HCT116 (cell line): ENCODE measurements at regions not wholly inside any gene's neighbourhood (a gene's known extent, or its start where the extent isn't known, plus 50 kb on each side); places are given as distances from the start of the nearest gene placed in this dataset.

Experiments
- ATAC-seq: fragments of 200-7000 bp; cut with Tn5 transposase; 2 replicates; pipeline ENCODE4 v1.9.1; 2020; ENCODE audit warnings: mild to moderate bottlenecking, moderate library complexity
- BruUV-seq: library from RNA; stranded (reverse); fragments of 400-500 nt; replicated peaks from 2 replicates; lab custom pipeline; 2021; lab: Mats Ljungman, UMichigan
- CTCF ChIA-PET: fragments of 300-600 bp; sonication (Branson Sonifier 250); formaldehyde crosslinking; loops from one replicate; lab custom pipeline; 2021; ENCODE audit warnings: antibody characterized with exemption; lab: Charles Lee
- POLR2A ChIA-PET: fragments of 300-600, 350-600 bp; sonication (Branson Sonifier 250); formaldehyde crosslinking; loops from one replicate; lab custom pipeline; 2021; ENCODE audit warnings: antibody characterized with exemption; lab: Charles Lee
- RAD21 ChIA-PET, 2 experiments: fragments of 300-600 bp; sonication (Branson Sonifier 250); formaldehyde crosslinking; loops; one replicate each; lab custom pipeline; 2023; ENCODE audit warnings: low total read pairs in 2 of 2; ENCODE audit not compliant: uncharacterized antibody in 2 of 2, unreplicated experiment in 2 of 2, low non-redundant PET in 1 of 2; lab: Charles Lee
- DNase-seq: peaks from one replicate; pipeline ENCODE4 v3.0.0-alpha.2; 2010; ENCODE audit warnings: low read depth, low spot score
- H2AFZ ChIP-seq: fragments of 200-600 bp; shearing (Covaris generic), sonication (generic); 2 replicates; pipeline ENCODE4 v1.6.1; 2017; ENCODE audit warnings: low read depth, mixed run types, mixed read lengths, antibody characterized with exemption, low read length; ENCODE audit not compliant: poor library complexity, severe bottlenecking
- H3K27ac ChIP-seq: 2 replicates; pipeline ENCODE4 v1.5.1; 2012; ENCODE audit warnings: low read depth, low read length
- H3K27me3 ChIP-seq: fragments of 200-600 bp; sonication (generic); 2 replicates; pipeline ENCODE4 v1.6.1; 2016; ENCODE audit warnings: mixed run types, low read length, mixed read lengths; ENCODE audit not compliant: insufficient read depth
- H3K36me3 ChIP-seq, 2 experiments: fragments of 200-500 bp in 1 of 2; fragments of 200-600 bp in 1 of 2; sonication (Bioruptor generic) in 1 of 2; sonication (generic) in 1 of 2; 2 replicates each; pipeline versions ENCODE4 v1.5.1 to v1.6.1; 2014 to 2016; ENCODE audit warnings: low read length in 2 of 2, inconsistent platforms in 1 of 2, mixed read lengths in 1 of 2, mixed run types in 1 of 2; ENCODE audit not compliant: insufficient read depth in 2 of 2, control insufficient read depth in 1 of 2
- H3K4me1 ChIP-seq, 2 experiments: fragments of 200-600 bp in 1 of 2; sonication (generic) in 1 of 2; 2 replicates each; pipeline versions ENCODE4 v1.5.1 to v1.6.1; 2012 to 2017; ENCODE audit warnings: low read length in 2 of 2, inconsistent platforms in 1 of 2, mild to moderate bottlenecking in 1 of 2, mixed read lengths in 1 of 2, mixed run types in 1 of 2, moderate library complexity in 1 of 2; ENCODE audit not compliant: insufficient read depth in 2 of 2, control insufficient read depth in 1 of 2
- H3K4me2 ChIP-seq: fragments of 200-600 bp; sonication (generic); 2 replicates; pipeline ENCODE4 v1.6.1; 2017; ENCODE audit warnings: mixed run types, low read length, mixed read lengths
- H3K4me3 ChIP-seq, 2 experiments: fragments of 200-600 bp in 1 of 2; sonication (generic) in 1 of 2; replicated peaks in 1 of 2; 2 replicates each; pipeline ENCODE4 v1.5.1; 2011 to 2016; ENCODE audit warnings: low read length in 2 of 2, control low read depth in 1 of 2, low read depth in 1 of 2, mild to moderate bottlenecking in 1 of 2, mixed read lengths in 1 of 2, mixed run types in 1 of 2
- H3K79me2 ChIP-seq: fragments of 200-600 bp; sonication (generic); 2 replicates; pipeline ENCODE4 v1.6.1; 2017; ENCODE audit warnings: mild to moderate bottlenecking, mixed run types, low read length, moderate library complexity, mixed read lengths; ENCODE audit not compliant: insufficient read depth
- H3K9ac ChIP-seq: fragments of 200-600 bp; sonication (generic); 2 replicates; pipeline ENCODE4 v1.6.1; 2016; ENCODE audit warnings: low read length, mixed read lengths
- H3K9me2 ChIP-seq: fragments of 200-600 bp; sonication (generic), shearing (Covaris generic); 2 replicates; pipeline ENCODE4 v1.6.1; 2017; ENCODE audit warnings: mixed run types, mild to moderate bottlenecking, moderate library complexity; ENCODE audit not compliant: insufficient read depth
- H3K9me3 ChIP-seq, 2 experiments: fragments of 200-500 bp in 1 of 2; fragments of 200-600 bp in 1 of 2; sonication (Bioruptor generic) in 1 of 2; sonication (generic) in 1 of 2; 2 replicates each; pipeline ENCODE4 v1.6.1; 2014 to 2017; ENCODE audit warnings: low read length in 2 of 2, mixed read lengths in 2 of 2, inconsistent platforms in 1 of 2, low read depth in 1 of 2, mild to moderate bottlenecking in 1 of 2, mixed run types in 1 of 2, moderate library complexity in 1 of 2; ENCODE audit not compliant: control insufficient read depth in 1 of 2, insufficient read depth in 1 of 2
- H4K20me1 ChIP-seq: fragments of 200-600 bp; sonication (generic), shearing (Covaris generic); 2 replicates; pipeline ENCODE4 v1.6.1; 2017; ENCODE audit warnings: mixed run types, mild to moderate bottlenecking, moderate library complexity; ENCODE audit not compliant: insufficient read depth
- EZH2phosphoT487 ChIP-seq: fragments of 200-600 bp; IDR thresholded peaks from 2 replicates; pipeline ENCODE4 v1.6.1; 2018; ENCODE audit warnings: antibody characterized with exemption, borderline replicate concordance
- RAD21 ChIP-seq: IDR thresholded peaks from 2 replicates; pipeline ENCODE4 v1.6.1; 2012; ENCODE audit warnings: low read depth, mild to moderate bottlenecking
- SIN3A ChIP-seq: IDR thresholded peaks from 2 replicates; pipeline ENCODE4 v1.6.1; 2012; ENCODE audit warnings: low read depth
- SRF ChIP-seq: IDR thresholded peaks from 2 replicates; pipeline ENCODE4 v1.6.1; 2012; ENCODE audit warnings: low read depth
- YY1 ChIP-seq: IDR thresholded peaks from 2 replicates; pipeline ENCODE4 v1.6.1; 2011; ENCODE audit warnings: low read length, low read depth, moderate library complexity, mild to moderate bottlenecking; ENCODE audit not compliant: insufficient replicate concordance; ENCODE audit errors: extremely low read depth
- intact Hi-C: fragments of 100-400 bp; cut with micrococcal nuclease; formaldehyde crosslinking; loops from 2 replicates; pipeline ENCODE4 v1.10.0; 2022
- TF ChIP-seq, protein P1 (sequence below): IDR thresholded peaks from 2 replicates; pipeline ENCODE4 v1.6.1; 2011; ENCODE audit warnings: mild to moderate bottlenecking, low read length, moderate library complexity; ENCODE audit not compliant: insufficient replicate concordance; ENCODE audit errors: extremely low read depth
- TF ChIP-seq, protein P2 (sequence below): IDR thresholded peaks from 2 replicates; pipeline ENCODE4 v1.6.1; 2012

DNA sequence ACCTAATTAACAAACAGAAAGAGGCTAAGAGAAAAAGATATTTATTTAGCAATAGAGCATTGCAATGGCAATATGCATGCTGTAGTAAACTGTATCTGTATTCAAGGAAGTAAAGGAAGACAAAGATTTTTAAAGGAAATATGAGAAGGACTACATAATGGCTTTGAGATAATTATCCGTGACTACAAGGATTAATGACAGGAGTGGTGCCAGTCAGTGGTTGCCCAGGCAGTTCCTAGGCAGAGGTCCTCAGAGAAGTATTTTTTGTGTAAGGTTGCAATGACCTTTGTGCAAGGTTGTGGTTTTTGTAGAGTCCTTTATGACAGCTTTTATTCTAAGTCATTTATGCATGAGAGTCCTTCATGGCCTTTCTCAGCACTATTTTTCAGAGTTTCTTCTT is 711.1 kb upstream of the CHRM3 start (continued):
- TF ChIP-seq, protein P1, sequence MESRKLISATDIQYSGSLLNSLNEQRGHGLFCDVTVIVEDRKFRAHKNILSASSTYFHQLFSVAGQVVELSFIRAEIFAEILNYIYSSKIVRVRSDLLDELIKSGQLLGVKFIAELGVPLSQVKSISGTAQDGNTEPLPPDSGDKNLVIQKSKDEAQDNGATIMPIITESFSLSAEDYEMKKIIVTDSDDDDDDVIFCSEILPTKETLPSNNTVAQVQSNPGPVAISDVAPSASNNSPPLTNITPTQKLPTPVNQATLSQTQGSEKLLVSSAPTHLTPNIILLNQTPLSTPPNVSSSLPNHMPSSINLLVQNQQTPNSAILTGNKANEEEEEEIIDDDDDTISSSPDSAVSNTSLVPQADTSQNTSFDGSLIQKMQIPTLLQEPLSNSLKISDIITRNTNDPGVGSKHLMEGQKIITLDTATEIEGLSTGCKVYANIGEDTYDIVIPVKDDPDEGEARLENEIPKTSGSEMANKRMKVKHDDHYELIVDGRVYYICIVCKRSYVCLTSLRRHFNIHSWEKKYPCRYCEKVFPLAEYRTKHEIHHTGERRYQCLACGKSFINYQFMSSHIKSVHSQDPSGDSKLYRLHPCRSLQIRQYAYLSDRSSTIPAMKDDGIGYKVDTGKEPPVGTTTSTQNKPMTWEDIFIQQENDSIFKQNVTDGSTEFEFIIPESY, result no peak
- no peak for TF ChIP-seq SRF
- TF ChIP-seq SIN3A, result no peak

DNA sequence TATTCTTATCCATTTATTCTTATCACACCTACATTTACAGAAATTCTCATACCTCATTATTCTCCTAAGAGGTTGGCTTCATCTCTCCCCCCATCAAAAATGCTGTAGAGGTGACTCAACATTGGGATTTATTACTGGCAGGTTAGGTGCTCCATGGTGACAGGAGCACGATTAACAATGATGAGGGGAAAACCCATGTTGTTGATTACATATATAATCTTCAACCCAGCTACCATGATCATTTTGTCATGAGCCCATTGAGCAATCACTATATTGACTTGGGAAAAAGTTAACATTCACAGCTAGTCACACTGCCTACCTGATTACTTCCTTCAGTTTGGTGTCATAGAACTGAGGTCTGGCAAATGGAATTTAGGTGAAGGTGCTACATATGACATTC is 712.1 kb upstream of the CHRM3 start:
- Histone ChIP-seq H3K4me1 (no peaks in the 10 kb centered on the region), H3K4me3 (no peak overlapping the region), H3K79me2 (no peaks in the 10 kb centered on the region), H3K9me2 (no peaks in the 10 kb centered on the region), H3K4me2 (no peak overlapping the region), H4K20me1 (no peaks in the 10 kb centered on the region), H3K9me3 (peaks cover 16 to 17% of the 10 kb centered on the region in 2 experiments; a peak in 3 of 4 replicates), H3K9ac (no peak overlapping the region), H3K27me3 (no peaks in the 10 kb centered on the region), H3K27ac (no peak overlapping the region), H3K36me3 (no peaks in the 10 kb centered on the region), H2AFZ (no peak overlapping the region)
- no peak for ATAC-seq
- POLR2A ChIA-PET, result no interaction called here
- intact Hi-C loops, result no loop called here
- no TSS peak for BruUV-seq
- DNase-seq, result no peak
- CTCF ChIA-PET, result no interaction called here
- RAD21 ChIA-PET, result no interaction called here
- TF ChIP-seq YY1 (no peak), EZH2phosphoT487 (no peak), RAD21 (no peak)
- TF ChIP-seq, protein P2, sequence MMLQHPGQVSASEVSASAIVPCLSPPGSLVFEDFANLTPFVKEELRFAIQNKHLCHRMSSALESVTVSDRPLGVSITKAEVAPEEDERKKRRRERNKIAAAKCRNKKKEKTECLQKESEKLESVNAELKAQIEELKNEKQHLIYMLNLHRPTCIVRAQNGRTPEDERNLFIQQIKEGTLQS, result no peak
